GM12875 (cell line): ENCODE measurements at regions not wholly inside any gene's neighbourhood (a gene's known extent, or its start where the extent isn't known, plus 50 kb on each side); places are given as distances from the start of the nearest gene placed in this dataset.

Experiments
- H3K4me3 ChIP-seq: one replicate; pipeline ENCODE4 v1.5.1; 2011; ENCODE audit warnings: low read depth, low read length, control low read depth
- TF ChIP-seq, protein P1 (sequence below): IDR thresholded peaks from 2 replicates; pipeline ENCODE4 v1.5.1; 2011; ENCODE audit warnings: low read depth, mild to moderate bottlenecking, control low read depth, inconsistent platforms, low read length, moderate library complexity, borderline replicate concordance; ENCODE audit not compliant: insufficient read depth

DNA sequence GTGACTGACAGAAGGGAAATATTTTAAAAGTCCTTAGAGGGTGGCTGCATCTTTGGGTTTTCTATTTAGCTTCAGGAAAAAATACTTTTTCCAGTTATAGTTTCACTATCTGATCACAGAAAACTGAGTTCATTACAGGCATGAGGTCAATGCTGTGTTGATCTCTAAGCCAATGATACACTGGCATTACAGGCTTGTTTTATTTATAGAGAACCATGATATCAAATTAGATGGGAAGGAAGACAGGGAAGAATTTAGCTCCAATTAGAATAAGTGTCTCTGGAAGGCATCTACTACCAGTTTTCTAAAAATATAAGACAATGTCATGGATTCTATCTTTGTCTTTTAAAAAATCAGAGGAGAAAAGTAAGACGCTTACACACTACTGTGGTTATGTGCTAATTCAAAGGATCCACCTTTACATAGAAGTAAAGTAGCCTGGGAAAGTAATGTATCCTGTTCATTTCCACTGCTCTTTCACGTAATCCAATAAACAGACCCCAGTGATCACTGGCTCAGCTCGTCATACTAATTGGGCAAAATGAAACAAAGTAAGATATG lies 344.5 kb upstream of the PPARGC1A start:
- TF ChIP-seq, protein P1, sequence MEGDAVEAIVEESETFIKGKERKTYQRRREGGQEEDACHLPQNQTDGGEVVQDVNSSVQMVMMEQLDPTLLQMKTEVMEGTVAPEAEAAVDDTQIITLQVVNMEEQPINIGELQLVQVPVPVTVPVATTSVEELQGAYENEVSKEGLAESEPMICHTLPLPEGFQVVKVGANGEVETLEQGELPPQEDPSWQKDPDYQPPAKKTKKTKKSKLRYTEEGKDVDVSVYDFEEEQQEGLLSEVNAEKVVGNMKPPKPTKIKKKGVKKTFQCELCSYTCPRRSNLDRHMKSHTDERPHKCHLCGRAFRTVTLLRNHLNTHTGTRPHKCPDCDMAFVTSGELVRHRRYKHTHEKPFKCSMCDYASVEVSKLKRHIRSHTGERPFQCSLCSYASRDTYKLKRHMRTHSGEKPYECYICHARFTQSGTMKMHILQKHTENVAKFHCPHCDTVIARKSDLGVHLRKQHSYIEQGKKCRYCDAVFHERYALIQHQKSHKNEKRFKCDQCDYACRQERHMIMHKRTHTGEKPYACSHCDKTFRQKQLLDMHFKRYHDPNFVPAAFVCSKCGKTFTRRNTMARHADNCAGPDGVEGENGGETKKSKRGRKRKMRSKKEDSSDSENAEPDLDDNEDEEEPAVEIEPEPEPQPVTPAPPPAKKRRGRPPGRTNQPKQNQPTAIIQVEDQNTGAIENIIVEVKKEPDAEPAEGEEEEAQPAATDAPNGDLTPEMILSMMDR: no peak
- no peak overlapping the region for H3K4me3 ChIP-seq

DNA sequence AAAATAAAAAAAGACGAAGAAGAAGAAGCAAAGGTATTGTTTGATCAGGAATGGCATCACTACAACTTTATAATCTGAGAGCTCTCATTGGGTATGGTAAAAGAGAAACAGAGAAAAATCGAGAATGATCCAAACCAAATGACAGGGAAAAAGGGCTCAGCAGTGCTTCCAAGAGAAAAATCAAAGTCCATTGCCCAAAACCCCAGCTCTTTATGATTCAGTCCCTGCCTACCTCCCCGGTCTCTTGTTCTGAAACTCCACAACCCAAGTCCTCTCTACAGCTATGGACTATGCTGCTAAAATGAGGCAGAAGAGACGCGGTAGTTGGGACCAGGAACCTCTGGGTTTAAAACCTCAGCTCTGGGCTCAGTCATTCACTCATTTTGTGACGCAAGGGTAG lies 341.1 kb upstream of the PPARGC1A start:
- TF ChIP-seq, protein P1: no peak
- no peak overlapping the region for H3K4me3 ChIP-seq

DNA sequence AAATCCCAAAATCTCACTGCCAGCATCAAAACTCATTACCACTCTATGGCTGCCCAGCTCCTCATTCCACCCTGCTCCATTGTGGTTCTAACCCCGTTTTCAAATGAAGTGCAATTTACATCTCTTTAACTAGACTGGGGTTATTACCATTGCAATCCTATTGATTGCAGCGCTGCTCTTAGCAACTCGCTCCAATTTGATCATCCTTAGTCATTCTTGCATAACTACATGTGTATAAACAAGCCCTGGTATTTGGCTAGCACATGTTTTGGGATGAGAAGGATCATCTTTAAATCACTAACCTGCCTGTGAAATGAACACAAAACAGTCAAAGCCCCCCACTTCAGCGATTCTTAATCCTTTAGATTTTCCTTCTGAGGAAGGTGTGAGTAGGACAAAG lies 340.1 kb upstream of the PPARGC1A start:
- TF ChIP-seq, protein P1: no peak
- H3K4me3 ChIP-seq: no peak overlapping the region

DNA sequence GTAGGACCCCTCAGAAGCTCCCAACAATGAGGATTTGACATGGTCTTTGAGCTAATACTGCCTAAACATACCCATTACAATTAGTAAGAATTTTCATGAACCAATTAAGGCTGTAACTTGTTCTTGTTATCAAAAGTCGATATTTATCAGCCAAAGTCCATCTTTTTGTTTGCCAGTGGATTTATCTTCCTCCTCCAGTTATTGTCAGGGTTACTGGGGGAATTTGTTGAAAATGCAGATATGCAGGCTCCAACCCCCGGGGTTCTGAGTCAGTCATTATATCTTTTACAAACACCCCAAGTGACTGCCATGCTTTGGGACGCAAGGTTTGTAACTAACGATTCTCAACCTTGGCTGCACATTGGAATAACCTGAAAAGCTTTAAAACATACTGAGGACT lies 338.8 kb upstream of the PPARGC1A start:
- TF ChIP-seq, protein P1: no peak
- H3K4me3 ChIP-seq: no peak overlapping the region

DNA sequence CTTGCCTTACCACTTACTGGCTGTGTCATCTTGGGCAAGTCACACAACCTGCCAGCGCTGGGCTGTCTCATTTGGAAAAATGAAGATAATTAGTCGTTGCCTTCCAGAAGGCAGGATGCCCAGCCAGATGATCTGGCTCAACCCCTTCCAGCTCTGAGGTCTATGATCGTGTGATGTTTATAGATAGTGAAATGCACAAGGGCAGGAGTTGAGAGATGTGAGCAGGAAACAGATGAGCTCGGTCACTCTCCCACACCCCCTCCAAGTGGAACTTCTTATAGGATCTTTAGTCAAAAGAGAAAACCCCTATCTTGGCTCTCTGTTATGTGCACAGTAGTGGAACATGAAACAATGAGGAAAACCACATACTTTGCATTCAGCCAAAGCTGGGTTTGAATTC lies 336.8 kb upstream of the PPARGC1A start:
- TF ChIP-seq, protein P1: no peak

DNA sequence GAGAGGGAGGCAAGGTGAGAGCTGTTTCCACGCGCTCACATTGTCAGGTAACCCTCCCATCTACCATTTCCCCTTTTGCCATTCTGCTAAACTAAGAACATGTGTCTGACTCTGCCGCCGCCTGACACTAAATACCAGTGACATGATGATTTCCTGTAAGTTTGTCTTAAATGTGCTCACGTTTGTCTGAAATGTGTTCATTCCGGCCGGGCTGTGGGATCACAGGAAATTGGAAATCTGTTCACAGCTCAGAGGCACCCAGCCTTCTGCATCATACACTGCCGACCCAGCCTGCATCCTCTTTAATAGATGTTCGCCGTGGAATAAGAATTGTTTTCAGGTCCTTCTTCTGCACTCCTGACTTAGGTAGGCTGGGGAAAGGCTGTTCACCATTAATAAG lies 336.2 kb upstream of the PPARGC1A start:
- TF ChIP-seq, protein P1: no peak
- H3K4me3 ChIP-seq: no peak overlapping the region

More for the DNA sequence above, 336.8 kb upstream of the PPARGC1A start:
- H3K4me3 ChIP-seq: no peak overlapping the region

DNA sequence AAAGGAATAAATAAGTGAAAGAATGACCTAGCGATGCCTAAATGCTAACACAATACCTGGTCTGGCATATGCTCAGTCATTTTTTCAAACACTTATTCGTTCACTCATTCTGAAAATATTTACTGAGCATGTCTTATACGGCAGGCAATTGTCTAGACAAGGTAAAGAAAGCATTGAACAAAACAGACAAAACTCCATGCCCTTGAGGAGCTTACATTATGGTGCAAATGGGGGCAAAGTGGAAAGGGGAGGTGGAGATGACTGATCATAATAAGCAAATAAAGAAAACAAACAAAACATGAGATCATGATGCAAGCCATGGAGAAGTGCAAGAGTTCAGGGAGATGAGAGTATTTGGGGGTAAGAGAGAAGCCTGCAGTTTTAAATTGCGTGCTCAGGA lies 334.6 kb upstream of the PPARGC1A start:
- H3K4me3 ChIP-seq: no peak overlapping the region
- TF ChIP-seq, protein P1: no peak
